GM19372 (cell line): ENCODE measurements at regions not wholly inside any gene's neighbourhood (a gene's known extent, or its start where the extent isn't known, plus 50 kb on each side); places are given as distances from the start of the nearest gene placed in this dataset.

Experiments used
- ATAC-seq: cut with Tn5 transposase; IDR thresholded peaks from one replicate; pipeline ENCODE4 v1.9.1; 2021; ENCODE audit warnings: mild to moderate bottlenecking, low read depth, moderate library complexity; ENCODE audit not compliant: unreplicated experiment

DNA sequence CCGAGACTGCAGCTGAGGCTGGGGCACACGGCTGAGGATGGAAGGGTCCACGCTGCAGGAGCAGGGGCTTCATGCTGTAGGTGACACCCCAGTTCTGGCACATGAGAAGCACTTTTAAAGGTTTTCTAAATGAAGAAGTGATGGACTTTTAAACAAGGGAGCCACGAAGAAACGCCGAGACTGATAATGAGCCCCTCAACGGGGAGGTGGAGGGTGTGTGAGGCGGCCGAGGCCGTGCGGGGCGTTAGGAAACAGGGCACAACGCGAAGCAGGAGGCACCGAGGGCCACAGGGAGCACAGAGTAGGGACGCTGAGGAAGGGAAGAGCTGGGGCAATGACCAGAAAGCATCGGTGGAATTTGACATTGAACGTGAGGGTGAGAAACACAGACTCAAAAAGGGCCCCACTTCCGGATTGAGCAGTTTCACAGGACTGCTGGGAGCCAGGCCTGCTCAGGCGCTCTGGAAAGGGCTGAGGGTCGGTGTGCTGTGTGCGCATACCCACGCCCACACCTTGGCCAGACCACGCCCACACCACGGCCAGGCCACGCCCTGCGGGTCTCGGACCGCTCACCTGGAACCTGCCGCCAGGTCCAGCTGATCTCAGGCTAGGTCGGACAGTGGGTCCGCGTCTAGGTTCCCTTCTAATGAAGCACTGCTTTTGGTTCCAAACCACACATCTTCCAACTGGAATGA, 115.7 kb downstream of the GYPC start:
- no peak for ATAC-seq

GRCh38 chr2:126774290-126774689, 118.3 kb downstream of the GYPC start:
- no peak for ATAC-seq

GRCh38 chr2:126774761-126775160, 118.8 kb downstream of the GYPC start:
- no peak for ATAC-seq

DNA sequence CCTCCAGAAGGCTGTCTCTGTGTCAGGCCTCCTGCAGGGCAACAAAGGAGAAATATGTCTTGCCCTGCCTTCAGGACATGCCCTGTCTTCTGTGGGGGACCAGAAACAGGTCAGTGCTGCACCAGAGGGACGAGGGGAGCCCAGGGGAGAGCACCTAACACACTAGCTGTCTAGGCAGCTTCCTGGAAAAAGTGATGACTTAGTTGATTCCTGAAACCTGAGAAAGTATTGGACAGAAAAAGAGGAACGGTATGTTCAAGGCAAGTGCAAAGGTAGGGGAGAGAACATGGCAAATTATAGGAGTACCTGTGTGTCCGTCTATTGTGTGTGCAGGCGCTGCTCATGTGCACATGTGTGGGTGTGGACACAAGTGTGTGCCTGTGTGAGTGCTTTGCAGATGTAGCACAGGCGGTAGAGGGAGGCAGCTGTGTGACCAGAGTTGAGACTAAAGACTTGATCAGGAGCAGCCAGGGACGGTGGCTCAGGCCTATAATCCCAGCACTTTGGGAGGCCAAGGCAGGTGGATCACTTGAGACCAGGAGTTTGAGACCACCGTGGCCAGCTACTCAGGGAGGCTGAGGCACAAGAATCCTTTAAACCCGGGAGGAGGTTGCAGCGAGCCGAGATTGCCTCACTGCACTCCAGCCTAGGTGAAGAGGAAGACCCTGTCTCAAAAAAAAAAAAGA, 119.5 kb downstream of the GYPC start:
- no peak for ATAC-seq

DNA sequence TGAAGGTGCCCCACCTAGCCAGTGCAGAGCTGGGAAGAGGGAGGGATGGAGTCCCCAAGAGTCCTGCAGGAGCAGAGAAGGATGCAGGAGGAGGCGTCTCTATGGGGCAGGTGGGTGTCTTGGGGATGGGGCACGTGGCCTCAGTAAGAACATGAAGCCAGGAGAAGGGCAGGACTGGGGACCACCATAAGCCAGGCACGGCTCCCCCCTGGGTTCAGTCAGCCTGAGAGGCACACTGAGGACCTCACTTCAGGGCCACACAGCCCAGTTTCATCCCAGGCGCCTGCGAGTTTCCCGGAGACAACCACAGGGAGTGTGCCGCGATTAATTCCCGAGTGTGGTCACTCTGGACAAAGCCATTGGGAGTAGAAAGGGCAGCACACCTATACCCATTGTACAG, 120.3 kb downstream of the GYPC start:
- ATAC-seq: peak; percentile 3

- ATAC-seq: peak; percentile 82
These were observed 121.0 kb downstream of the GYPC start for GRCh38 chr2:126776692-126777619.

DNA sequence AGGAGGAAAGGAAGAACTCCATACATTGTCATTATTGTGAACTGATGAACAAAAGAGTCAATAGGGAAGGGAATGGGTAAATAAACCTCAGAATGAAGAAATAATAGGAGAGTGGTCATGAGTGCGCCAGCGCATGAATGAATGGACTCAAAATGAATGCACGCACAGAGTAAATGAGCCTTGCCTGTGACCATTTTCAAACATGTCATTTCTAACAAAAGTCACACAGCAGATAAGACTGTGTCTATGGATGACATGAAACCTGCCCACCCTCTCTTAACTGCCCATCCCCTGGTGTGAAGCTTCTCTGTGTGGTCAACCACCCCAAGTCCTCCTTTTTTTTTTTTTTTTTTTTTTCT, 121.1 kb upstream of the TEX51 start:
- ATAC-seq: peak; percentile 17

- ATAC-seq: no peak
These were observed 119.9 kb upstream of the TEX51 start for GRCh38 chr2:126778561-126779501.

DNA sequence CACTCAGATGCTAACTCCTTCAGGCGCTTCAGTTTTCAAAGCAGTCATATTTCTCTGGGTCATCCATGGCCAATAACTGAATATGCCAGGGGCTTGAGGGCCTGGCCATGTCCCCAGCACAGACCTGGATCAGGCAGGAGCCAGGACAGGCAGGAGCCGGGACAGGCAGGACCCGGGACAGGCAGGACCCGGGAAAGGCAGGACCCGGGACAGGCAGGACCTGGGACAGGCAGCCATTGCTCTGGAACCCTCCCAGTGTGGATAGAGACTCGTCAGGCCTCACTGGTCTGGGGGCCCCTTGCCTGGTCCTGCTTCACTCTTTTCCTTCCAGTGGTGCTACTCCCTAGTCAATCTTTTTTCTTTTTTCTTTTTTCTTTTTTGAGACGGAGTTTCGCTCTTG, 117.5 kb upstream of the TEX51 start:
- no peak for ATAC-seq

DNA sequence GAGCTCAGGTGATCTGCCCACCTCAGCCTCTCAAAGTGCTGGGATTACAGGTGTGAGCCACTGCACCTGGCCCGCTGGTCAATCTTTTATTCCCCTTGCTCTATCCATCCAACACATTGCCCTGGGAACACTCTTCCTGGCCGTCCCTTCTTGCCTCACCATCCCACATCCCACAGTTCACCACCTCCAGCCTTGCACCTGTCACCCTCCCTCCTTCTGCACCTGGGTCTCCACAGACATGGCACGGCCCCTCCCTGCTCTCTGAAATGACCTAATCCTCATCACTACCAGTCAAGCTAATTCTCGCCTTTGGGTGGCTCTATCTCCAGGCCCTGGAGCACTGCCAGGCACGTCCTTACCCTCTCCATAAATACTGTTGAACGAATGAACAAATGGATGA, 116.9 kb upstream of the TEX51 start:
- no peak for ATAC-seq

DNA sequence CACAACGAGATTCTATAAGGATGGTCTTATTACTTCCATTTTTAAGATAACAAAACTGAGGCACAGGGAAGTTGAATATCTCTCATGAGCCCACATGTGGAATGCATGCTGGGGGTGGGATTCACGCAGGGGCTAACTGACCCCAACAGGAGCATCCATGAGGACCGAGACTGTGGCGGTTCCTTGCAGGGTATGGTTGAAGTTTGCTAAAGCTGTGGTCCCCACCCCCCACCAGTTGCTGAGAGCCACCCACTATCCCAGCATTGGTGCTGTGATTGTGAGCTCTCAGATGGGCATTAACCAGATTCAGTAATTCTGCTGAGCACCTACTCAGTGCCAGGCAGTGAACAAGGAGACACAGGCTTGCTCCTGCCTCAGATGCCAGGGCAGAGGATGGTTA, 116.0 kb upstream of the TEX51 start:
- no peak for ATAC-seq

DNA sequence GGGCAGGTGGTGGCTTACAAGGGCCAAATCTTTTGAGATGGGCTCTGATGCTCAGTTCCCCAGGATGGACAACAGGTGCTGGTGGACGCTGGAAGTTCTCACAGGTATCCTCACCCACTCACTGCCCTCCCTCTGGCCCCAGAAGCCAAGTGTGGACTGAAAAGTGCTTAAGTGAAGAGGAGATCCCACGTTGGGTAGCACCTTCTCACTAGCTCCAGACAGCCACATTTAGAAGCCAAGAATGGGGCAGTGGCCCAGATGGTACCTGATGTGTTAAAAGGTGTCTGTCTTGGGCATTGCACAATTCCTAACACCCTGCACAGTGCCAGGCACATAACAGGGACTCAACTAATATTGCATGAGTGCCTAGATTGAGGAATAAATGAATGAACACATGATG, 115.3 kb upstream of the TEX51 start:
- ATAC-seq: no peak

DNA sequence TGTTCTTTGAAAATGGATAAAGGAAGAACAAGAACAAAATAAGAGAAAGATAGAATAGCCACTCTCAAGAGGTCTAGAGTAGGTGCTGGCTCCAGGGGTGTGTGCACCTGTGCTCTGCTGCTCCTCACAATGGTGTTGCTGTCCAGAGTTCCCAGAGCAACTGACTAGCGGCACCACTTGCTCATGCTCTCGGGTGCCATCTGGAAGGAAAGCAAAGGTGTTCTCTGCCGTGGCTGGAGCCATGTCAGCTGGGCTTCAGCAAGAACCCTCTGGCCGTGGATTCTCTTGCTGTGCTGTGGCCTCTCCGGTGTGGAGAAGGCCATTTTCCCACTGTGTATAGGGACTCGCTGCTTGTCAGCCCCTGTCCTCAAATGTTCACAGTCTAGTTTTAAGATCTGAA, 114.6 kb upstream of the TEX51 start:
- no peak for ATAC-seq

- no peak for ATAC-seq
These were observed 114.1 kb upstream of the TEX51 start for GRCh38 chr2:126784621-126785020.

DNA sequence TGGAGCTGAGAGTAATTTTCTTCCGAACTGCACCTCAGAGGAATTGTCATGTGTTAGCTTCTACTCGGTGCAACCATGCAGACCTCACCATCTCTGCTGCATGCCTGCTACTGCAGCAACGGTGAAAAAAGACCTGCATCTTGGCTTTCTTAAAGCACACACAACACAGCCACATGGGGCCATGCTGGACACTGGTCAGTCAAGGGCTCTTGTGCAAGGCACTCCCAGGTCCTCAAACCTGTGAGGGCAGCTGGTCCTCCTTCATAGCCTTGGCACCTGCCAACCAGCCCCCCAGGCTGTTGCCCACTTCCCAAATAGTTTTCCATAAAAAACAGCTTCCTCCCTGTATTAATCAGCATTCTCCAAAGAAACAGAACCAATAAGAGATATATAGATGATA, 113.5 kb upstream of the TEX51 start:
- ATAC-seq: no peak

- no peak for ATAC-seq
These were observed 112.8 kb upstream of the TEX51 start for GRCh38 chr2:126785862-126786261.

DNA sequence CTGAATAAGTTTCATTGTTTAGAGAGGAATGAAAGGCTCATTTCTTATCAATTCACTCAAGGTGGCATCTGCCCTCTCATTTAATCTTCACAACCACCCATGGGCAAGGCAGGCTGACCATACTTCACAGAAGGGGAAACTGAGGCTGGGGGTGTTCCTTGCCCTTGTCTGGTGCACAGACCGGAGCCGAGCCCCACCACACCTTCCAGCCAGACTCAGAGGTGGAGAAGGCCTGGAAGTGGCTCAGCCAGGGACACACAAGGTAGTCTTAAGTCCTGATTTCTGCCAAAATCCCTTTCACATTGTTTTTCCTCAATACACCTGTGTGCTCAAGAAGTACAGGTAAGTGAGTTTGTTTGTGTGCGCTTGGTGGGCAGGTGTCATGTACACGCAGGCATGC, 111.9 kb upstream of the TEX51 start:
- no peak for ATAC-seq

DNA sequence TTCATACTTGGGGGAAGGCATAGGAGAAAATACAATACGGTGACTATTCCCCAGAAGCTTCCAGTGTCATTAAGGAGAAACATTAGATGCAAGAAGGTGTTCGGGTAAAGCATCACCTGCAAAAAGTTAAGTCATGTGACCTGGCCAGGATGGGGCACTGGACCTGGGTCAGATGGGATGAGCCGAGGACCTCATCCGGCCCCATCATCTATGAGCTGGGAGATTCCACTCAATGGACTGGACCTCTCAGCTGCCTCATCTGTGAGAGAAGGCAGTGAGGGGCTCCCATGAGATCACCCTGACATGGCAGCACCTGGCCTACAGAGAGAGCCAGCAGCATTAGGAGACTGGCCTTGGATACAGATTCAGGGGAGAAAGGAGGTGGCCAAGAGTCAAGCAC, 111.4 kb upstream of the TEX51 start:
- no peak for ATAC-seq

DNA sequence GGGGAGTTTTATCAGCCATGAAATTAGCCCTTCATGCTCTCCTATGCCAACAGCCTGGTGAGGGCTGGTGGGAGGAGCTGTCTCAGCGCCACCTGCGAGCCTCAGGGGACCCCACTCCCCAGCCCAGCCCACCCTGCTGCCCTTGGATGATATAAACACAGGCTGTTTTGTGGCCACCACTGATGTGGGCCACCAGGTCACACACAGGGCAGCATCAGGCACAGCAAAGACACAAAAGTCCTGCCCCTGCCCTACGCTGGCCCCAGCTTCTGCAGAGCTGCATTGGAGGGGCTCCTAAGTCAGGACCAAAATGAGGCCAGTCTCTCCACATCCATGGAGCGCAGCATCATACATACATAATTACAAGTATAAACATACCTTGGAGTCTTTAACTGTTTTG, 110.6 kb upstream of the TEX51 start:
- no peak for ATAC-seq

DNA sequence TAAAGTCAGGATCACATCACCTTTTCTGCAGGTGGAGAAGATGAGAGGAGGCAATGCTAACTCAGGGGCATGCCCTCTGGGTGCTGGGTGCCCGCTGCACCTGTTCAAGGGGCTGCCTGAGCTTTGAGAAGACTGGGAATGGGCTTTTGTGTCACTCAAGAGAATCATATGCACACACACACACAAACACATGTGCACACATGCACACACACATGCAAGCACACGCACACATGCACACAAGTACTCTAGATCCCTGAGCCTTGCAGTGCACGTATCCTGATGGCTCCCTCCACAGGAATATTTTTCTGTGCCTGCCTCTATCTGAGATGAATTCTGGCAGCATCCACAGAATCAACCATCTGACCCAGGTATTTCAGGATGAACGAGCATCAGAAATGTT, 110.0 kb upstream of the TEX51 start:
- ATAC-seq: no peak
